Breast epithelium (tissue), 3 donors: ENCODE measurements at regions not wholly inside any gene's neighbourhood (a gene's known extent, or its start where the extent isn't known, plus 50 kb on each side); places are given as distances from the start of the nearest gene placed in this dataset.

ENCODE experiments used
- CTCF ChIP-seq, 3 donors: fragments of 450-650 bp; IDR thresholded peaks; one replicate each; pipeline ENCODE4 v1.5.1; 2016 to 2017; ENCODE audit warnings: antibody characterized with exemption in 3 of 3, mild to moderate bottlenecking in 3 of 3, moderate library complexity in 3 of 3
- POLR2A ChIP-seq: fragments of 450-650 bp; IDR thresholded peaks from one replicate; pipeline ENCODE4 v1.6.1; 2016; ENCODE audit warnings: antibody characterized with exemption, mild to moderate bottlenecking, moderate library complexity
- POLR2AphosphoS5 ChIP-seq, 3 donors: sonication (generic); formaldehyde crosslinking; IDR thresholded peaks; one replicate each; pipeline ENCODE4 v1.6.1; 2017; ENCODE audit warnings: antibody characterized with exemption in 3 of 3

GRCh38 chr4:180009316-180009715 lies 2233.9 kb upstream of the TENM3 start:
- TF ChIP-seq CTCF (IDR thresholded peaks at IDR 0.05) (no peak), POLR2AphosphoS5 (IDR thresholded peaks at IDR 0.05) (no peak), POLR2A (no peak)
